Neural progenitor cell (in vitro differentiated cells): ENCODE measurements at regions not wholly inside any gene's neighbourhood (a gene's known extent, or its start where the extent isn't known, plus 50 kb on each side); places are given as distances from the start of the nearest gene placed in this dataset.

Source experiments
- CTCF ChIP-seq: fragments of 200-600 bp; sonication (generic); IDR thresholded peaks from 2 replicates; pipeline ENCODE4 v1.5.1; 2017; ENCODE audit warnings: antibody characterized with exemption, mild to moderate bottlenecking
- EZH2 ChIP-seq: fragments of 200-600 bp; sonication (generic); IDR thresholded peaks from 2 replicates; pipeline ENCODE4 v1.6.1; 2017; ENCODE audit warnings: antibody characterized with exemption, mild to moderate bottlenecking, moderate library complexity
- EZH2phosphoT487 ChIP-seq: fragments of 200-600 bp; sonication (generic); IDR thresholded peaks from 2 replicates; pipeline ENCODE4 v1.6.1; 2017; ENCODE audit warnings: antibody characterized with exemption

DNA sequence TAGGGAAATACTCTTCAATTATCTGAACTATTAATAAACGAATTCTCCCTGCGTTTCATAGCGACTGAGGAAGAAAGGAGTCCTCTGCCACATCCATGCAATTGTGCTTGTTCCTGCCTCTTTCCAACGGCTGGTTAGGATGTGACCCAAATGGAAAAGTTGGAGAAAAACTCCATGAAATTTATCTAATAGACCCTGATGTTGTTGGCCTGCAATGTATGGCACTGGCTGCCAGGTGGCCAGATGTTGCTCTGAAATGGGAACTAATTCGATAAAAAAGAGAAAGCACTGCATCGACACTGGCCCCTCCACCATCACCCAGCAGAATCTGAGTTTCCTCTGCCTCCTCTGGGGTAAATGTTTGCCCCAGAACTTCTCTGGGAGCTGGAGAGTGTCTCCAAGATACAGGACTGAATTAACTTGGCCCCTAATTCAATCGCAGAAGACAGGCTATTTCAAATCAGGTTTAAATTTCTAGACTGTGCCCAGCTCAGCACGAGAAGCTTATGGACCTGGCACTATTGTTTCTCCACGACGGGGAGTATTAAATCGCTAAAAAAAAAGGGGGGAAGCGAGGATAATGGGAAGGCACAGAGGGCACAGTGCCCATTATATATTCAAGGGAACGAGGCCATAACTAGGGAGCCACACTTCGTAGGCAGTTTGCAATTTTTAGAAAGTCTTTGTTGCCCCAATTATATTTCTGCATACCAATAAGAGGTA, 103.9 kb downstream of the ZIC5 start:
- TF ChIP-seq CTCF = no peak
- no peak for TF ChIP-seq EZH2phosphoT487
- TF ChIP-seq EZH2 = no peak
